HepG2 (cell line): ENCODE measurements at regions not wholly inside any gene's neighbourhood (a gene's known extent, or its start where the extent isn't known, plus 50 kb on each side); places are given as distances from the start of the nearest gene placed in this dataset.
"Not testable (repeated sequence)": the region's sequence is repeated elsewhere in the genome, so short reads cannot be mapped to it uniquely, and the experiment has no call there.

Experiments used
- ATAC-seq: fragments of 200-7000 bp; cut with Tn5 transposase; 3 replicates; pipeline ENCODE4 v1.9.1; 2020; ENCODE audit warnings: mild to moderate bottlenecking, moderate library complexity
- BruUV-seq: library from RNA; stranded (reverse); fragments of 400-500 nt; replicated peaks from 2 replicates; lab custom pipeline; 2021; lab: Mats Ljungman, UMichigan
- CTCF ChIA-PET: fragments of 300-600 bp; formaldehyde crosslinking; extraction: SDS; loops from one replicate; lab custom pipeline; 2021; ENCODE audit warnings: low total read pairs, inconsistent platforms, low intra/inter-chr PET ratio; lab: Yijun Ruan, JAX
- POLR2A ChIA-PET: fragments of 350-600 bp; sonication (Branson Sonifier 250); formaldehyde crosslinking; loops from one replicate; lab custom pipeline; 2020; ENCODE audit warnings: antibody characterized with exemption, inconsistent platforms; lab: Yijun Ruan, JAX
- DNase-seq: peaks from one replicate; pipeline ENCODE4 v3.0.0-alpha.2; 2015; ENCODE audit warnings: low spot score
- FAIRE-seq: peaks from 3 replicates; lab custom pipeline; 2011; peaks lifted over from hg19 to GRCh38; lab: Jason Lieb, UNC
- H2AFZ ChIP-seq: one replicate; pipeline ENCODE4 v1.6.1; 2011; ENCODE audit warnings: low read length, inconsistent platforms
- H3K27ac ChIP-seq: fragments of 300-600 bp; 3 replicates; pipeline ENCODE4 v1.8.0; 2011; ENCODE audit warnings: mixed run types, mild to moderate bottlenecking, mixed read lengths, low read length, inconsistent platforms; ENCODE audit not compliant: insufficient read depth; ENCODE audit errors: extremely low read length
- H3K27me3 ChIP-seq, 2 experiments: fragments of 200-600 bp in 1 of 2; 2 replicates in 1 of 2; 3 replicates in 1 of 2; pipeline versions ENCODE4 v1.6.0 to v1.8.0; 2011; ENCODE audit warnings: low read length in 2 of 2, mild to moderate bottlenecking in 2 of 2, moderate library complexity in 2 of 2, inconsistent platforms in 1 of 2; ENCODE audit not compliant: insufficient read depth in 2 of 2, control insufficient read depth in 1 of 2
- H3K36me3 ChIP-seq, 2 experiments: fragments of 200-600 bp in 1 of 2; replicated peaks in 1 of 2; 2 replicates in 1 of 2; 3 replicates in 1 of 2; pipeline versions ENCODE4 v1.5.1 to v1.8.0; 2011; ENCODE audit warnings: low read length in 2 of 2, inconsistent platforms in 1 of 2; ENCODE audit not compliant: insufficient read depth in 2 of 2, control insufficient read depth in 1 of 2
- H3K4me1 ChIP-seq: 2 replicates; pipeline ENCODE4 v1.5.1; 2012; ENCODE audit warnings: low read length, inconsistent platforms; ENCODE audit not compliant: insufficient read depth
- H3K4me2 ChIP-seq: 2 replicates; pipeline ENCODE4 v1.6.0; 2011; ENCODE audit warnings: low read depth, low read length, inconsistent platforms
- H3K4me3 ChIP-seq, 3 experiments: fragments of 200-600 bp in 1 of 3; sonication (generic), shearing (Covaris generic) in 1 of 3; replicated peaks in 1 of 3; 2 replicates each; pipeline ENCODE4 v1.5.1; 2011 to 2016; ENCODE audit warnings: low read length in 3 of 3, inconsistent platforms in 2 of 3, low read depth in 2 of 3, mild to moderate bottlenecking in 2 of 3, control low read depth in 1 of 3, mixed read lengths in 1 of 3; ENCODE audit not compliant: insufficient read depth in 1 of 3
- H3K79me2 ChIP-seq: one replicate; pipeline ENCODE4 v1.6.1; 2011; ENCODE audit warnings: low read length, inconsistent platforms; ENCODE audit not compliant: insufficient read depth
- H3K9ac ChIP-seq: 2 replicates; pipeline ENCODE4 v1.6.0; 2011; ENCODE audit warnings: mild to moderate bottlenecking, low read depth, low read length, inconsistent platforms; ENCODE audit not compliant: insufficient read depth
- H3K9me3 ChIP-seq: 2 replicates; pipeline ENCODE4 v1.5.1; 2012; ENCODE audit warnings: mild to moderate bottlenecking, low read length
- H4K20me1 ChIP-seq: 2 replicates; pipeline ENCODE4 v1.6.0; 2011; ENCODE audit warnings: inconsistent platforms, mild to moderate bottlenecking, low read length, moderate library complexity; ENCODE audit not compliant: insufficient read depth
- FOXA1 ChIP-seq, 2 experiments: fragments of 450-650 bp in 1 of 2; sonication (generic) in 1 of 2; formaldehyde crosslinking in 1 of 2; IDR thresholded peaks; 2 replicates each; pipeline versions ENCODE4 v1.4.0 to v1.6.1; 2016 to 2020; ENCODE audit warnings: missing genetic modification reagents in 1 of 2
- HDAC1 ChIP-seq: sonication (generic); formaldehyde crosslinking; IDR thresholded peaks from 2 replicates; pipeline ENCODE4 v1.5.1; 2020; ENCODE audit warnings: mild to moderate bottlenecking, missing genetic modification reagents
- HOXA3 ChIP-seq: sonication (generic); formaldehyde crosslinking; IDR thresholded peaks from 2 replicates; pipeline ENCODE4 v1.5.0; 2020; ENCODE audit warnings: missing genetic modification reagents
- POGZ ChIP-seq: sonication (generic); formaldehyde crosslinking; IDR thresholded peaks from 2 replicates; pipeline ENCODE4 v1.4.0; 2020; ENCODE audit warnings: mild to moderate bottlenecking, missing genetic modification reagents
- SALL1 ChIP-seq: sonication (generic); formaldehyde crosslinking; IDR thresholded peaks from 2 replicates; pipeline ENCODE4 v1.8.0; 2022; ENCODE audit warnings: mild to moderate bottlenecking, missing genetic modification reagents
- YY1 ChIP-seq: IDR thresholded peaks from 2 replicates; pipeline ENCODE4 v1.6.1; 2011; ENCODE audit warnings: low read length, low read depth, moderate library complexity, mild to moderate bottlenecking; ENCODE audit not compliant: insufficient read depth, insufficient replicate concordance
- ZBTB4 ChIP-seq: sonication (generic); formaldehyde crosslinking; IDR thresholded peaks from 2 replicates; pipeline ENCODE4 v1.4.0; 2020; ENCODE audit warnings: missing genetic modification reagents, mild to moderate bottlenecking, borderline replicate concordance
- ZGPAT ChIP-seq: IDR thresholded peaks from 2 replicates; pipeline ENCODE4 v1.6.1; 2016; ENCODE audit warnings: mild to moderate bottlenecking
- ZNF281 ChIP-seq: sonication (generic); formaldehyde crosslinking; IDR thresholded peaks from 2 replicates; pipeline ENCODE4 v1.4.0; 2020; ENCODE audit warnings: missing genetic modification reagents, borderline replicate concordance
- ZNF644 ChIP-seq: IDR thresholded peaks from 2 replicates; pipeline ENCODE4 v1.6.1; 2016; ENCODE audit warnings: low read depth
- ZNF687 ChIP-seq: sonication (generic); formaldehyde crosslinking; IDR thresholded peaks from 2 replicates; pipeline ENCODE4 v1.5.1; 2020; ENCODE audit warnings: mild to moderate bottlenecking, missing genetic modification reagents, moderate library complexity
- WGBS: methylation state at CpG from one replicate; pipeline ENCODE4 v1.1.6; 2017; ENCODE audit warnings: low lambda C conversion rate; 5-methylcytosine and 5-hydroxymethylcytosine counted together
- in situ Hi-C: cut with HindIII; loops from 2 replicates; pipeline ENCODE4 v1.10.0; 2017; ENCODE audit warnings: low pct_unique_long_range_greater_than_20kb; ENCODE audit not compliant: extremely low pct_ligation_motif_present
- intact Hi-C: fragments of 100-400 bp; cut with micrococcal nuclease; formaldehyde crosslinking; loops from one replicate; pipeline ENCODE4 v1.10.0; 2022; ENCODE audit not compliant: unreplicated experiment

GRCh38 chr2:155966064-155966471 lies 366.5 kb downstream of the NR4A2 start:
- H3K9ac ChIP-seq; BruUV-seq; H3K4me2 ChIP-seq; in situ Hi-C loops; POLR2A ChIA-PET; H3K4me1 ChIP-seq; H3K9me3 ChIP-seq; CTCF ChIA-PET; H2AFZ ChIP-seq; H3K79me2 ChIP-seq; H4K20me1 ChIP-seq; H3K36me3 ChIP-seq; intact Hi-C loops; H3K4me3 ChIP-seq; FAIRE-seq; H3K27ac ChIP-seq; H3K27me3 ChIP-seq; TF ChIP-seq FOXA1 (IDR thresholded peaks at IDR 0.05): not testable (repeated sequence)
- ATAC-seq, result peak; percentile 91
- peak; percentile 8 for DNase-seq
- 56% methylated on average over 15 of the region's 18 CpGs for WGBS
- peak; percentile 79 for TF ChIP-seq POGZ (CRISPR knock-in tag)
- TF ChIP-seq HOXA3 (CRISPR knock-in tag), result peak; percentile 64
- peak; percentile 73 for TF ChIP-seq FOXA1 (CRISPR knock-in tag; IDR thresholded peaks at IDR 0.05)
- 0 out of 2 replicates have a peak, but pooled peaks have one; percentile 25 for TF ChIP-seq HDAC1
- TF ChIP-seq ZNF687 (CRISPR knock-in tag), result peak; percentile 42
- TF ChIP-seq YY1, result peak; percentile 76
- peak; percentile 64; the same call in 1 of the 2 replicates for TF ChIP-seq ZBTB4 (CRISPR knock-in tag)
- peak; percentile 60 for TF ChIP-seq SALL1 (CRISPR knock-in tag)
- 0 out of 2 replicates have a peak, but pooled peaks have one; percentile 14 for TF ChIP-seq ZNF644 (CRISPR knock-in tag)
- peak; percentile 48; the same call in 1 of the 2 replicates for TF ChIP-seq ZGPAT
- TF ChIP-seq ZNF281, result peak; percentile 95
